ENCODE measurements at regions not wholly inside any gene's neighbourhood (a gene's known extent, or its start where the extent isn't known, plus 50 kb on each side); places are given as distances from the start of the nearest gene placed in this dataset.

DNA sequence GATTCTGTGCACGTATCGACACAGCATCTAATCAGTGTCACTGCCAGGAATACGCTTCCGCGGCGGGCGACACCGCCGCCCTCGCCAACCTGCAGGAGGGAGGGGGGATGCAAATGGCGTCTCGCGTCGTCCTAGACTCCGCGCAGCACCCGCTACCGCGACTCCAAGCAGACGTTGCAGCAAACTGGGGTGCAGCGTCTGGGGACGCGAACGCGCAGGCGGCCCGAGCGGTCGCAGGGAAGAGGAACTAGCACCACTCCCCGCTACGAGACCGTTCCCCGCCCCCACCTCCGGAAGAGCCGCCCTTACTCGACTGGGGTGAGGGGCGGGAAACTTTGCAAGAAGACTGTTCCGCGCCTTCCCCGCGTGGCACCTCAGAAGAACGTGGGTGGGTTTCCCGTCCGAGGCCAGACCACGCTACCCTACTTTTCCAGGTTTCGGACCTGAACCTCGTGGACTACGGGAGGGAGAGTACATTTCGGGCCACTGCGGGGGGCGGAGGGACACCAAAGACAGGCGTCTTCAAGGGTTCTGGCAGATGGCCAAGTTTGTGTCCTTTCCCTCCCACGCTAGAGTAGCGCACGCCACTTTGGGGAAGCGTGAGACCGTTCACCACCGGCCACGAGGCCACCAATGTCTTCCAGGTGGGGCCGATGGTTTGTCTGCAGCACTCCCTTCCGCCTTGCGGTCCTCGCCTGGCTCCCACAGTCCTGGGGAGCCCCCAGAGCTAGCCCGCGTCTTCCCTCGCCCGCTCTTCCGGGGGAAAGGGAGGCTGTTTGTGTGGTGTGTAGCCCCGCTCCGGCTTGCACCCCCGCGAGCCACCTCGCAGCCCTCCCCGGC, 78.0 kb upstream of the BCOR start:
- DNase-seq: no peak

GRCh38 chrX:40174854-40175510, 77.2 kb upstream of the BCOR start:
- no peak for DNase-seq

DNA sequence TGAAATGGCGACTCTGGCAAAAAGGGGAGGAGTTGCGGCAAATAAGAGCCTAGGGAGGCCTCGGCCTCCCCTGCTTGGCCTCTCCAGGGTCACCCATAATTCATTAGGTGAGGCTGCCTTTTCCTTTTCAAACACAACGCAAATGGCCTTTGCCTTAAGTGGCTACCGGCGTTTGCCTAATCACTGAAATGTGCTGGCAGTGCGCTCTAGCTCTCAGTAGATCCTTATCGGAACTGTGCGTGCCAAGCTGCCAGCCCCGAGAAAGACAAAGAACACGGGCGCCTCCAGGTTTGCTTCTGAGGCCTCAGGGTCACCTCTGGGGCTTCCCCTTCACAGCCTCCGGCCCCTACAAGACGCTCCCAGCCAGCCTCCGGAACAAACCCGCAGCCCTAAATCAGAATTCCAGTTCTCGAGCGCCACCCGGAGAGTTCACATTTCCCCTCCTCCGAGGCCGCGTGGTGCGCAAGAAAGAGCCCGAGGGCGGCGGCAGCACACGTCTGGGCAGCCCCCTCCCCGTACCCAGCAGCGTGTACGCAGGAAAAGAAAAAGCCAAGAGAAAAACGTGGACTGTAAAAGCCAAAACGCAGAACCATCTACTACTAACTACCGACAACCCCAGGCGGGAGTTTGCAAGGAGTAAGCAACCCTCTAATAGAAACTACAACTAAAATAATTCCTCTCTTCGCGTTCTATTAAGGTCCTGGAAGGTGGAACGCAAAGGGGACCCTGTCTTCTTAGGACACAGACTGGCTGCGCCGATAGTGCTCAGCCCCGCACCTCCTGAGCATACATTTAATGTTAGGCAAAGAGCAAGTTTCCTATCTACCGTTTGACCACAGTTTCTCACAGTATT, 76.5 kb upstream of the BCOR start:
- DNase-seq: no peak

GRCh38 chrX:40173143-40174000, 75.6 kb upstream of the BCOR start:
- DNase-seq: no peak

- DNase-seq: no peak
Observed at GRCh38 chrX:40172401-40173142, 74.8 kb upstream of the BCOR start.

- no peak for DNase-seq
Observed at GRCh38 chrX:40171513-40172400, 74.0 kb upstream of the BCOR start.

GRCh38 chrX:40170830-40171512, 73.2 kb upstream of the BCOR start:
- DNase-seq: no peak

GRCh38 chrX:40169193-40170101, 71.7 kb upstream of the BCOR start:
- DNase-seq: peak; percentile 66

GRCh38 chrX:40168480-40169011, 70.8 kb upstream of the BCOR start:
- DNase-seq: no peak

DNA sequence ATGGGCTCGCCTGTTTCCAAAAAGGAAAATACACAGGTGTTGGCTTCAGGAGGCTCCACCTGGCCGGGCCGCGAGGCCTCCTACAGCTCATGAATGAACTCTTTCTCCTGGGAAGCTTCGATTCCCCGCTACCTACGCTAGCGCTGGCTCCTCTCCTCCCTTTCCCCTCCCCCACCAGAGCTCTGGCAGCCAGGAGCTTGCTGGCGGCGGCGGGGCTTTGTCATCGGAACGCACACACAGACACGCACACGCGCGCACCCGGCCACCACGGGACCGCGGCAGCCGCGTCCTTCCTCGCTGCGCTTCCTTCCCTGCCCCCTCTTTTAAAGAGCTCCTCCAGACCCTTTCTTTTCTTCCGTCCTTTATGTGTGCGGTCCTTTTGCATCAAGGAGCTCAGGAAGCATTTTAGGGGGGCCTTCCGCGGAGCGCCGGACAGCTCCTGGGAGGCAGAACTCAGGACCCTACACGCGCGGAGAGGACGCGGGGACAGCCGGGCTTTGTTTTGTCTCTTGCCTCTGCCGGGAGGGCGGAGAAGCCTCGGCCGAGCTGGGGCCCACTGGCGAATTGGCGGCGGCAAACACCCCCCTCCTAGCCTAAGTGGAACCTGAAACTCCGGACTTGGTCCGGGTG, 70.2 kb upstream of the BCOR start:
- DNase-seq: no peak

GRCh38 chrX:40167233-40167849, 69.6 kb upstream of the BCOR start:
- DNase-seq: no peak

GRCh38 chrX:40166582-40166981, 68.8 kb upstream of the BCOR start:
- no peak for DNase-seq

DNA sequence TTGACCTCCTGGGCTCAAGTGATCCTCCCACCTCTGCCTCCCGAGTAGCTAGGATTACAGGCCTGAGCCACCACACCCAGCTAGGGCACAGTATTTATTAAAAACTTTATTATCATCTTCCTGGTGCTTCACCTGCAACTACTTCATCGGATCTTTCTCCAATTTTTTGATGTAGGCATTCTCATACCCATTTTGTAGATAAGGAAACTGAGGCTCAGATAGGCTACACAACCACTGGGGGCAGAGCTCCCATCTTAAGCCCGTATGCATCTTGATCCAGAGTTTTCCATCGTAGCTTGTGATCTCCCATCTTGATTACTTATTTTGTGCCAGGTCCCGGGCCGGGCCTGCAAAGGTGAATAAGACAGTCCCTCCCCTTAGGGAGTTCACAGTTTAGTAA, 68.1 kb upstream of the BCOR start:
- no peak for DNase-seq

GRCh38 chrX:40165206-40165605, 67.4 kb upstream of the BCOR start:
- DNase-seq: no peak

DNA sequence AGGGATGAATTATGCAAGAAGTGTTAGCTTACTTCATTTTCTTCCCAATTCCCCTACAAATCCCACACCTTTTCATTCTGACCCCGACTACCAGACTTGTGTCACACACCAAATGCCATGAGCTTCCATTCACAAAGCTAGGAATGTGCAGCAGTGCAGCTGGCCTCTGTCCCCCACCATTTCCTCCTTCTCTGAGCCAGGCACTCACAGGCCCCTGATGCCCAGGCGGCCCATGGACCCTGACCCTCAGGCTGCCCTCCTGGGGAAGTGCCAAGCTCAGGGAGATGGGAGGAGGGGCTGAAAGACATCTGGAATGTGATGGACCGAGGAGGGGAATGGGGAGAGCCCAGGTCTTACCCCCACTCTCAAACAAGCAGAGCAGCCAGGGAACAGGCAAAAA, 67.0 kb upstream of the BCOR start:
- no peak for DNase-seq

GRCh38 chrX:40158036-40158706, 60.4 kb upstream of the BCOR start:
- DNase-seq: no peak
